HG03139 (cell line): ENCODE measurements at regions not wholly inside any gene's neighbourhood (a gene's known extent, or its start where the extent isn't known, plus 50 kb on each side); places are given as distances from the start of the nearest gene placed in this dataset.

ENCODE experiments used
- ATAC-seq: cut with Tn5 transposase; IDR thresholded peaks from one replicate; pipeline ENCODE4 v1.9.1; 2021; ENCODE audit not compliant: unreplicated experiment

- ATAC-seq, result no peak
Observed at GRCh38 chr10:104574838-104575237, 66.3 kb upstream of the SORCS3 start.

DNA sequence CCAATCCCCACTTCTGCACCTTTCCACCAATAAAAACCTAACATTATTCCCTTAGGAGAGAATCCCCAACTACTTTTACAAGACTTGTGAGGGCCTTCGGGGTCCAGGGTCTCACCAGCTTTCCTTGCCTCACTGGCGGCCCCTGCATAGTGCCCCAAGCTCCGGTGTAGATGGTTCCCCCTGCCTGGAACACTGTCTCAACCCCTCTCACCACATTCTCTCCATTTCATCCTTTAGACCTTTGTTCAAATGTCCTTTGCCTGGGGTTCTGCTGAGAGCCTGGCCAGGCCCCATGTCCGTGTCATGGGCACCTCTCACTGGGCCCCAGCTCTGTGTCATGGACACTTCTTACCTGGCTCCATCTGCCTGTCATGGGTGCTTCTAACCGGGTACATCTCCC lies 64.5 kb upstream of the SORCS3 start:
- no peak for ATAC-seq

- no peak for ATAC-seq
Observed at GRCh38 chr10:104577163-104577562, 63.9 kb upstream of the SORCS3 start.

GRCh38 chr10:104577861-104578521 lies 63.1 kb upstream of the SORCS3 start:
- no peak for ATAC-seq

- no peak for ATAC-seq
Observed at GRCh38 chr10:104578671-104579070, 62.4 kb upstream of the SORCS3 start.

GRCh38 chr10:104579136-104579535 lies 62.0 kb upstream of the SORCS3 start:
- ATAC-seq, result no peak

- no peak for ATAC-seq
Observed at GRCh38 chr10:104580321-104580720, 60.8 kb upstream of the SORCS3 start.

GRCh38 chr10:104580774-104581675 lies 60.1 kb upstream of the SORCS3 start:
- ATAC-seq, result peak; percentile 82

- no peak for ATAC-seq
Observed at GRCh38 chr10:104581884-104582601, 59.0 kb upstream of the SORCS3 start.

DNA sequence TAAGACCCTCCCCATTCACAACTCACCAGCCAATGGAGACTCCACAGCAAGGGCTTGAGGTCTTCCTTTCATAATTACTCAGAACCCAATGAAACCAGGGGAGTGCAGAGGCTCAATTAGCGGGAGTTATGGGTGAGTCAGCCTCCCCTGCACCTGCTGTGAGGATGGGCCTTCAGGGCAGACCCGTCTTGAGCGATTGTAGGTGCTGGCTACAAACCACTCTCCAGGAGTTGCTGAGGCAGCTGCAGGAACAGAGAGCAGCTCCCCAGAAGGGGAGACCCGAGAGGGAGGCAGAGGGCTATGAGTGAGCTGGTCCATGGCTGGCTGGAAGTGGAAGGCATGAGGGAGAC lies 58.5 kb upstream of the SORCS3 start:
- ATAC-seq, result no peak

DNA sequence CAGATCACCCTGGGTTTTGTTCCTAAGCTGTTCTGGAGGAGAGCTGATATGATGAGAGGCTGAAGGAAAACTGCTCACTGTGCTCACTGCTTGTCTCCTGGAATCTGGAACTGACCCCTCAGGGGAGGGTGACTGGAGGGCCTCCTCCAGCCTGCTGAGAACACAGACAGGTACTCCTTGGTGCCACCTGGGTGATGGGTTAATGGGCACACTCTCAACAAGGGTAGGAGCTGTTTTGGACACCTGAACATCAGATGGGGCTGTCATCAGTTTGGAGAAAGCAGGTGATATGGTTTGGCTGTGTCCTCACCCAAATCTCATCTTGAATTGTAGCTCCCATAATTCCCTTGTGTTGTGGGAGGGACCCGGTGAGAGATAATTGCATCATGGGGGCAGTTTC lies 58.1 kb upstream of the SORCS3 start:
- ATAC-seq, result no peak

GRCh38 chr10:104584541-104584940 lies 56.5 kb upstream of the SORCS3 start:
- ATAC-seq, result no peak

DNA sequence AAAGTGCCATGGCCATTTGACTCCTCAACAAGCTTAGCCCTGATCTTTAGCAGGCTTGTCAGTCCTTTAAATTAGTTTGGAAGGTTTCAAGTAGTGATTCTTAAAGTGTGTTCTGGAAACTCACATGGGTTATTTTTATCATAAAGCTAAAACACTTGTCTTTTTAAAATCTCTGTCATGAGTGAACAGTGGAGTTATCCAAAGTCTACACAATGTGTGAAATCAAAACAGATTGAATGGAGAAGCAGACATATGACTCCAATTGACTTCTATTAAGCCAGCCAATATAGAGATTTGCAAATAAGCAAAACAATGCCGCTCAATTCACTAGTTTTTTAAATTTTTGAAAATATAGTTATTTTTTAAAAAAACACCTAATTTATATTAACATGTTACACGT lies 53.3 kb upstream of the SORCS3 start:
- no peak for ATAC-seq

DNA sequence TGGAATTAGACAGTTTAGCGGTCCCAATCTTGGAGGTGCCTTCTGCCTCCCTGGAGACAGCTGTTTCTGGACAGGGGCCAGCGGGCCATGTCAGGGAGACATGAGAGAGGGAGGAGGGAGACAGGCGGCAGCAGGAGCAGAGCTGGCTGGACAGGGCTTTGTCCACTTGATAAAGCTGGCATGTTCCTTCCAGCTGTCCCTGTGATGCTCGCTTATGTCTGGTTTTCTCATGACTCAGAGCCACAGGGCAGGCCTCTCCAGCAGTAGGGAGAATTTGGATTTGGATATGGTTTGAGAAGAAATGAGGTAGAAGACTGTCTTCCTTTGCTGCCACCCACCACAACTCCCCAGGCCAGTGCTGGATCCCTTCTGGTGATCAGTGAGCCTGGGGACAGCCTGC lies 51.7 kb upstream of the SORCS3 start:
- ATAC-seq, result no peak

GRCh38 chr10:104589871-104590270 lies 51.2 kb upstream of the SORCS3 start:
- no peak for ATAC-seq
